GM19463 (cell line): ENCODE measurements at regions not wholly inside any gene's neighbourhood (a gene's known extent, or its start where the extent isn't known, plus 50 kb on each side); places are given as distances from the start of the nearest gene placed in this dataset.

Experiments used
- ATAC-seq: cut with Tn5 transposase; IDR thresholded peaks from one replicate; pipeline ENCODE4 v1.9.1; 2021; ENCODE audit warnings: mild to moderate bottlenecking, moderate library complexity; ENCODE audit not compliant: unreplicated experiment

GRCh38 chr10:131519723-131520605, 208.4 kb upstream of the TCERG1L start:
- ATAC-seq = no peak

GRCh38 chr10:131531265-131532190, 220.0 kb upstream of the TCERG1L start:
- no peak for ATAC-seq

GRCh38 chr10:131532291-131532690, 220.8 kb upstream of the TCERG1L start:
- no peak for ATAC-seq

- no peak for ATAC-seq
These were observed 221.3 kb upstream of the TCERG1L start for GRCh38 chr10:131532745-131533341.

GRCh38 chr10:131533846-131534526, 222.5 kb upstream of the TCERG1L start:
- no peak for ATAC-seq

GRCh38 chr10:131534836-131535235, 223.3 kb upstream of the TCERG1L start:
- no peak for ATAC-seq

- ATAC-seq = no peak
These were observed 225.2 kb upstream of the TCERG1L start for GRCh38 chr10:131536676-131537075.

GRCh38 chr10:131537281-131537680, 225.8 kb upstream of the TCERG1L start:
- no peak for ATAC-seq

- no peak for ATAC-seq
These were observed 233.0 kb upstream of the TCERG1L start for GRCh38 chr10:131544495-131544894.

- ATAC-seq = no peak
These were observed 234.7 kb upstream of the TCERG1L start for GRCh38 chr10:131546086-131546810.

GRCh38 chr10:131547129-131547799, 235.7 kb upstream of the TCERG1L start:
- ATAC-seq = no peak

GRCh38 chr10:131548176-131548575, 236.7 kb upstream of the TCERG1L start:
- no peak for ATAC-seq

GRCh38 chr10:131549116-131549515, 237.6 kb upstream of the TCERG1L start:
- no peak for ATAC-seq

GRCh38 chr10:131553121-131553520, 241.6 kb upstream of the TCERG1L start:
- ATAC-seq = no peak

GRCh38 chr10:131553581-131553980, 242.1 kb upstream of the TCERG1L start:
- ATAC-seq = no peak

GRCh38 chr10:131554821-131555220, 243.3 kb upstream of the TCERG1L start:
- ATAC-seq = no peak

GRCh38 chr10:131555406-131555805, 243.9 kb upstream of the TCERG1L start:
- ATAC-seq = no peak

GRCh38 chr10:131556061-131556896, 244.8 kb upstream of the TCERG1L start:
- no peak for ATAC-seq
